ENCODE measurements at regions not wholly inside any gene's neighbourhood (a gene's known extent, or its start where the extent isn't known, plus 50 kb on each side); places are given as distances from the start of the nearest gene placed in this dataset.

DNA sequence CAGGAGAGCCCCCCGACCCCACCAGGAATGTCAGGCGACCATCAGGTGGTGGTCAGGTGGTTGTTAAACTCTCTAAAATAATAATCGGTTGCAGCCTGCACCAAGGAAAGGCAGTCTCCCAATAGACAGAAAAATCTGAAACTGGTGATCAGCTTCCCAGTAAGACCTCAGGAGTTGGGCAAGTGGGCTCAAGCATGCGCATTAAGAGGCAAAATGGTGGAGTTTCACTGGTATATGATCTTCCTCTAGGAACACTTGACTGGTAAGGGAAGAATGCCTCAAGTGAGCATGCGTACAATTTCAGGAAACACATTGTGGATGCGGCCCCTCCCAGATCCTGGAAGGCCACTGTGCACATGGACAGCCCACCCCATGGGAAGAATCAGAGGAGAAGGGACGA lies 619.9 kb downstream of the TYW1 start:
- no peak for TF ChIP-seq ZFX (IDR thresholded peaks at IDR 0.05)
- no peak overlapping the region for H3K27ac ChIP-seq

- H3K27ac ChIP-seq, result no peak overlapping the region
- TF ChIP-seq CTCF (conservative IDR thresholded peaks at IDR 0.05) (no peak), ZFX (IDR thresholded peaks at IDR 0.05) (no peak)
These were observed 622.0 kb downstream of the TYW1 start for GRCh38 chr7:67618556-67619162.

- TF ChIP-seq CTCF (conservative IDR thresholded peaks at IDR 0.05) (peak; percentile 31), ZFX (IDR thresholded peaks at IDR 0.05) (no peak)
- H3K27ac ChIP-seq, result no peak overlapping the region
These were observed 622.5 kb downstream of the TYW1 start for GRCh38 chr7:67619175-67619574.

GRCh38 chr7:67620216-67620933 lies 623.7 kb downstream of the TYW1 start:
- H3K27ac ChIP-seq, result no peak overlapping the region
- TF ChIP-seq ZFX (IDR thresholded peaks at IDR 0.05) (no peak), CTCF (conservative IDR thresholded peaks at IDR 0.05) (no peak)

DNA sequence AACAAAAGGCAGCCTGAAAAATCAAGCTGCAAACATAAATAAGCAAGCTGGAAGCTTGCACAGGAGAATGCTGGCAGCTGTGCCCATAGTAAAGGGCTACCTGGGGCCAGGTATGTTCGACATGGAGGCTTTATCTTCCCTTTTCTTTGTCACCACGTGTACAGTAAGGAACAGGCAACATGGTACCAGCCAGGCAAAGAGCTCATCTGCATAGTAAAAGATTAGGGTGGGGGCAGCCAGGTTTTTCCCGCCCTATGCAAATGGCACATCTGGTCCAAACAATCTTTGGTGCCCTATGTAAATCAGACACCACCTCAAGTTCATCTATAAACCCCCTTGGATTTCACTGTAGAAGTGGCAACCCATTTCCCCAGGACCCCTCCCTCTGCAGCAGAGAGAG lies 625.1 kb downstream of the TYW1 start:
- no peak for TF ChIP-seq CTCF (conservative IDR thresholded peaks at IDR 0.05)
- TF ChIP-seq ZFX (IDR thresholded peaks at IDR 0.05), result no peak
- no peak overlapping the region for H3K27ac ChIP-seq

GRCh38 chr7:67625257-67625737 lies 628.7 kb downstream of the TYW1 start:
- H3K27ac ChIP-seq, result no peak overlapping the region
- TF ChIP-seq CTCF (conservative IDR thresholded peaks at IDR 0.05) (peak; percentile 92), ZFX (IDR thresholded peaks at IDR 0.05) (no peak)

- no peak for TF ChIP-seq ZFX (IDR thresholded peaks at IDR 0.05)
- no peak overlapping the region for H3K27ac ChIP-seq
These were observed 634.8 kb downstream of the TYW1 start for GRCh38 chr7:67631476-67631875.

- TF ChIP-seq CTCF (conservative IDR thresholded peaks at IDR 0.05), result no peak
- TF ChIP-seq ZFX (IDR thresholded peaks at IDR 0.05), result no peak
- H3K27ac ChIP-seq, result no peak overlapping the region
These were observed 638.6 kb downstream of the TYW1 start for GRCh38 chr7:67635271-67635670.

All from C4-2B (cell line).